GM10248 (cell line): ENCODE measurements at regions not wholly inside any gene's neighbourhood (a gene's known extent, or its start where the extent isn't known, plus 50 kb on each side); places are given as distances from the start of the nearest gene placed in this dataset.

Source experiments
- CTCF ChIA-PET: fragments of 300-600 bp; sonication (Branson Sonifier 250); formaldehyde crosslinking; extraction: SDS; loops from one replicate; lab custom pipeline; 2021; ENCODE audit warnings: antibody characterized with exemption; lab: Yijun Ruan, JAX
- POLR2A ChIA-PET: fragments of 350-650 bp; sonication (Branson Sonifier 250); formaldehyde crosslinking; extraction: SDS; loops from one replicate; lab custom pipeline; 2020; ENCODE audit warnings: antibody characterized with exemption; lab: Yijun Ruan, JAX
- DNase-seq: peaks from one replicate; pipeline ENCODE4 v3.0.0; 2012; ENCODE audit errors: extremely low spot score
- CTCF ChIP-seq: IDR thresholded peaks from 2 replicates; pipeline ENCODE4 v1.5.1; 2012; ENCODE audit warnings: mild to moderate bottlenecking, low read depth; ENCODE audit errors: extremely low read depth, missing control alignments, control extremely low read depth

DNA sequence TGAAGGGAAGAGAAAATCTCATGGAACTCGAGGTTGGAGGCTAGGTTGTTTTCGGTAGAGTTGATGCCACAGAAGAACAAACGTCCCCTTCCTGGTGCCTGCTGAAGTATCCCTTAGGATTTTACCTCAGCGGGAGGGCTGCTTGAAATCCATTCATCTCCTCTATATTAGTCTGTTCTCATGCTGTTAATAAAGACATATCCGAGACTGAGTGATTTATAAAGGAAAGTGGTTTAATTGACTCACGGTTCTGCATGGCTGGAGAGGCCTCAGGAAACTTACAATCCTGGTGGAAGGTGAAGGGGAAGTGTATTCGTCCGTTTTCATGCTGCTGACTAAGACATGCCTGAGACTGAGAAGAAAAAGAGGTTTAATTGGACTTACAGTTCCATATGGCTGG, 413.5 kb downstream of the NPHP4 start:
- CTCF ChIA-PET: no interaction called here
- TF ChIP-seq CTCF: no peak
- POLR2A ChIA-PET: no interaction called here
- no peak for DNase-seq

GRCh38 chr1:5577255-5578040, 414.8 kb downstream of the NPHP4 start:
- DNase-seq: no peak
- ChIA-PET POLR2A (no interaction called here), CTCF (no interaction called here)
- no peak for TF ChIP-seq CTCF

DNA sequence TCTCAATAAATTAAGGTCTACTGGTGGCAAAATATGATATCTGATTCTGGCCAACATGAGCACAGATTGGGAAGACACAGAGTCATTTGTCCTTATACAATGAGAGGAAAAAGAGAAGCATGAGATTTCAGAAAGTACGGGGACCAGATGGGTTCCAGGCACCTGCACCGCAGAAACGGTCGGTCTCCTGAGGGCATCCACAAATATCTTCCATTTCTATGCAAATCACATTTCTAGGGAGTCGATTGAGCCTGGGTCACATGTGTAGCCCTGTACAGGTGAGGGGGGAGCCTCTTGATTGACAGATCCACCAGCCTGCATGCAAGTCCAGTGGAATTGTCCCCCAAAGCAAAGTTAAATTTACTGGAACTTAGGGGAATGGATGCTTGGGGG, 415.6 kb downstream of the NPHP4 start:
- no peak for TF ChIP-seq CTCF
- ChIA-PET CTCF (no interaction called here), POLR2A (no interaction called here)
- DNase-seq: no peak

DNA sequence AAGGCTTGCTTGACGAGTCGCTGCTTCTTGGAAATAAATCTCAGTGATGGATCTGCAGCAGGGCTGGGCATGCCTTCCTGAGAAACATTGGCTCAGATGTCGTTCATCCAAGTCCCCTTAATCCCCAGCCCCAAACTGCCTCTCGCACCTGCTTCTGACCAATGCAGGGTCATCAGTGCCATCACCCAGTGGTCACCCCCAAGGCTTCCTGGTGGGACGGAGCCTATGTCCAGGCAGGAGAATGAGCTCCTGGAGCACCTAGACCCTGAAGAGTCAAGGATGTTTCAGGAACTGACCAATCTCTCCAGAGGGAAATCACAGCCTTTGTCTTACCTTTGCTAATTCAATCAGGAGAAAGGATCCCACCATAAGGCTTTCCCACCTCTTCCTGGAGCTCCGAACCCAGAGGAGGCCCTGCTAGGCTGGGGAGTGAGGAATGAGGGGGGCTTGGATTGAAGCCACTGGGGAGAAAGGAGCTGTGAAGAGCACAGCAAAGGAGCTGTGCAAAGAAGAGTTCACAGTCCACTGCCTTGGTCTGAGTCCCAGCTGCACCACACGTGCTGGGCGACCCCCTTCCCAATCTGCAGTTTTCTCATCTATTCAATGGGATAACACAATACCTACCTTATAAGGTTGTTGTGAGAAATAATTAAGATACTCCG, 416.1 kb downstream of the NPHP4 start:
- DNase-seq: no peak
- ChIA-PET POLR2A (no interaction called here), CTCF (no interaction called here)
- TF ChIP-seq CTCF: no peak

DNA sequence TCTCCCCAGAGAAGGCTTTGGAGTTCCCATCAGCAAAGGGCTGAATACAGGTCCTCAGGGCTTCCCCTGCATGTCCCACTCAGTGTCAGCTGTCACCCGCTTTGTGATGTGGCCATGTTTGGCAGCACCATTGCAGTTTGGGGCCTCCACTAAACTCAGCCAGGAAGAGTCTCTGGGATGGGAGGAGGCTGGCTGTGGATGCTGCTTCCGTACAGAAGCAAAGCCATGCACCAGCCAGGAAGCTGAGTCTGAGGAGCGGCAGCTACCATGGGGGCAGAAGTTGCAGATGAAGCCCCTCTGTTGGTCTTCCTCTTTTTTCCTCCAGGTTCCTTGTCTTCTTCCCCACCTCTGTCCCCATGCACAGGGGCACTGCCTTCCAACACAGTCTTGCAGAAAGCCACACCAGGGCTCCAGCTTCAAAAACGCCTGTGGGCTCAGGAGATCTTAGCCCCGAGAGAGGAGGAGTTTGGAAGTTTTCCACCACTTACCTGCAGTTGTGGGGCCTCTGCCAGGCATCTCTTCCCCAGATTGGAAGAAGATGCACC, 416.8 kb downstream of the NPHP4 start:
- DNase-seq: no peak
- POLR2A ChIA-PET: no interaction called here
- no peak for TF ChIP-seq CTCF
- CTCF ChIA-PET: no interaction called here

DNA sequence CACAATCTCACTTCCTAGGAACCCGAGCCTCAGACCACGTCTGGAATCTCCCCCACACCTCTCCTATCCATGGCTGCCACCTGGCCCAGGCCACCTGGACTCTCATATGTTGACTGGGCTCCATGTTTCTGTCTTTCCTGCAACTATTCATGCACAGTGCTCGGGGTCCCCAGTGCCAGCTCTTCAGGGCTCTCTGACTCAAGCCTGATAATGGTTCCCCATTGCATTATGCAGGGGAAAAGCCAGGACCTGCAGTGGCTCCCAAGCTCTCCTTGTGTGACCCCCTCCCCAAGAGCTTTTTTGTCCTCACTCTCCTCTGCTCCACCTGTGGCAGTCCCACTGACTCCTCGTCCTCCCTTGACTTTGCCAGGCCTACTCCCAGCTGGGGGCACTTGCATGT, 417.6 kb downstream of the NPHP4 start:
- no peak for DNase-seq
- ChIA-PET CTCF (no interaction called here), POLR2A (no interaction called here)
- TF ChIP-seq CTCF: no peak
